Inferior parietal cortex (tissue), 1 donor: ENCODE measurements at regions not wholly inside any gene's neighbourhood (a gene's known extent, or its start where the extent isn't known, plus 50 kb on each side); places are given as distances from the start of the nearest gene placed in this dataset.

Experiments
- DNase-seq: peaks from one replicate; pipeline ENCODE4 v3.0.0-alpha.2; 2016; ENCODE audit errors: extremely low spot score

- DNase-seq = no peak
Measured at GRCh38 chr16:77553130-77553529, 118.3 kb upstream of the ADAMTS18 start.

DNA sequence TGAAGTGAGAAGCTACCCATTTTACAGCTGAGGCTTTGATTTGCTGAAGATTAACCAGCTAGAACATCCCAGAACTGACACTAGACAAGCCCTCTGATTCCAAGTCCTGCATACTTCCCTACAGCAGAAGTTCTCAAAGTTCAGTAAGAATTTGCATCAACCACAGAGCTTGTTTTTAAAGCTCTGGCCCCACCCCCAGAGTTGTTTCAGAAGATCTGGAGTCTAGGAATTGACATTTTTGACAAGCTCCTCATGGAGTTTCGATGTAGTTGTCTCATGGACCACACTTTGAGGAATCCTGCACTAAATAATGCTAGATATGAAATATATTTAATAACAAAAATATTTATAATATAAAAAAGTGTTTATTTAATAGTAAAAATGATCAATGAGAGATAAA, 120.3 kb upstream of the ADAMTS18 start:
- DNase-seq = no peak

DNA sequence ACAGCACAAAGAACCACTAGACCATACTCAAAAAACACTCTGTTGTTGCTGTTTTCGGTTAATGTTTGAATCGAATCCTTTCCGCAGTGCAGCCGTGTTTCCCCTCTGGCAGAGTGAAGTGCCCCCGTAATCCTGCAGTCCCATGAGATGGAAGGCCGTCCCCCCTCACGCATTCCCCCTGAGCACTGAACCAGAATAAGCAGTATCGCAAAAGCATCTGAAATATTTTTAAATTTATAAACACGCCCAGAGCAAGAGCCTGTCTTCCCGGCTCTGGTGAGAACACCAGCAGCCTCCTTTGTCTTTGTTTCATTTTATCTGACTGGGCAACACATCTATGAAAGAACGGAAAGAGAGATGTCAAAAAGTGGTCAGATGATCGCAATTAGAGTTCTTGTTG, 121.0 kb upstream of the ADAMTS18 start:
- DNase-seq = no peak

DNA sequence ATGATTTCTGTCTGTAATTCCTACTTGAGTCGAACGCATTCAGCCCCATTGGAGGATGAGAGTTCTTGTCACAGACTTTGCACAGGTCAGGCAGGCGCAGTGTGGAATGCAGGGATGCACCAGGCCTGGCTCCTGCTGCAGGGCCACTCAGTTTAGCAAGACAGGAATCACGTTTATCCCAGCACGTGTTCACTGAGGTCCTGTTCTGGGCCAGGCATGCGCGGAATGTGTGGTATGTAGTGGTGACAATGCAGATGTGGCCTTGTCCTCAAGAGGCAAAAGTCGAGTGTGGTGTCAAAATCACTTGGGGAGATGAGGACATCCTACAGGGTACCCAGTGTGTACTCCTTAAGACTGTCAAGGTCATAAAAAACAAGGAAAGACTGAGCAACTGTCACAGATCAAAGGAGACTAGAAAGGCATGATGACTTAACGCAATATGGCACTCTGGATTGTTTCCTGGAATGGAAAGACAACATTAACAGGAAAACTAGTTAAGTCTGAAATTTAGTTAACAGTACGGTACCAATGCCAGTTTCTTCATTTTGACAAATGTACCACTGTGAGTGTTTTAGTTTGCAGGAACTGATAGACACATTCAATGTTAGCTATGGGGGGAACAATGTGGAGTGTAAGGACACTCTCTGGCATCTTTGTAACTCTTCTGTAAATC, 121.5 kb upstream of the ADAMTS18 start:
- DNase-seq = no peak

GRCh38 chr16:77557385-77557784, 122.6 kb upstream of the ADAMTS18 start:
- DNase-seq = no peak

DNA sequence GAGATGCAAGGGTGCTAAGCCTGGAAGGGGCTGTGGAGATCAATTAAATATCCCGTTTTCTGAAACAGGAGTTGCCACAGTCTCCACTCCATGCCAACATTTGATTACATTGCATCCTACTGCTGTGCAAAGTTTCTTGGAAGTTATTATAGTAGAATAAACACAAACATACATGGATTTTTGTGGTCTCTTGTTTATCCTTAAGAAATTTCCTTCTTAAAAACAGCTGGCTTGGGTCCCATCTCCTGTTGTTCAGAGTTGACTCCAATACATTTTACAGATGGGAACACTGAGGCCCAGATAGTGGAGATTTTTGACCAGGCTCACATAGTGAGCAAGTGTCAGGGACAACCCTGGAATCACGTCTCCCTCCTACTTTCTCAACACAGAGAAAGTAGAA, 124.0 kb upstream of the ADAMTS18 start:
- no peak for DNase-seq

- no peak for DNase-seq
Measured at GRCh38 chr16:77562497-77562896, 127.7 kb upstream of the ADAMTS18 start.

DNA sequence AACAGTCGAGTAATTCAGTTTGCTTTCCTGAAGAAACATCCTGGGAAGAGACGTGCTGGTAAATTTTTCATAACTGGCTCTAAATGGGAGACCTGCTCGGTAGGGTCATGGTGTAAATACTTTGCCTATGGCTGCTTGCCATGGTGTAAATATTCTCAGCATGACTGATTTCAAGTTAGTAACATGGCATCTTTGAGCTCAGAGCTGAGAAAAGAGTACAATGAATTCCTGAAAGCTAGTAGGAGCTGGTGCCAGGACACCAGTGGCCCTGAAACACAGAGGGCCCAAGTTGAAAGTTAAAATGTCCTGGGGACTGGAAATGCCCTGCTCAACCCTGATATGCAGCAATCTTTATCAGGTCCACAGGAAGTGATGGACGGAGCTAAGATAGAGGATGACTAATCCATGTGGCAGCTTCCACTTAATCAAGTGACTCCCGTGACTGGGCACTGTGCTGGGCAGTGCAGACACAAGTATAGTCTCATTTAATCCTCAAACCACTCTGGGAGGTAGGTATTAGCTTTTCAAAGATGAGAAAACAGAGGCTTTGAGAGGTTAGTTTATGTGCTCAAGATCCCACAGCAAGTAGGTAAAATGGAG, 130.1 kb upstream of the ADAMTS18 start:
- no peak for DNase-seq

GRCh38 chr16:77569406-77569805, 134.6 kb upstream of the ADAMTS18 start:
- no peak for DNase-seq

- no peak for DNase-seq
Measured at GRCh38 chr16:77570574-77570973, 135.7 kb upstream of the ADAMTS18 start.

GRCh38 chr16:77571115-77571862, 136.5 kb upstream of the ADAMTS18 start:
- no peak for DNase-seq

GRCh38 chr16:77574867-77575624, 140.2 kb upstream of the ADAMTS18 start:
- no peak for DNase-seq

DNA sequence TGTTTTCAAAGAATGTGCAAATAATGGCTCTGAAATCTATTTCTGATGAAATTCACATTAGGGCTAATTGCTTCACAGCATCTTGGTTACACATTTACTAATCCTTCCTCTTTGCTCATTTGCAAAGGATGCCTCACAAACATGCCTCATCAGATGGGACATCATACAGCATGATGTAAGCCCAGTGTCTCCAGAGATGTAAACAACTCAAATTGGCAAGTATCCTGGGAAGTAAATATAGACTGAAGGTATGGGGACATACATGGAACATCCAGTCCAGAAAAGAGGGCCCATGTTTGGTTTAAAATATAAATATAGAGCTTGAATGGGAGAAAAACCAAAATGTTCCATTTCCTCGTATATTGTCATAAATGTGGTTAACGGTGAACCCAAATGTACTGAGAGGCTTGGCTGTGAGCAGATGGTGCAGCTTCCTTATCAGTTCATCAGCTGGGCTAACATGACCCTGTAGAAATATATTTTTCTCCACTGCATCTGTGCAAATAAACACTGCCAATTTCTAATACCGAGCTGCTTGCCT, 142.9 kb upstream of the NUDT7 start:
- no peak for DNase-seq

DNA sequence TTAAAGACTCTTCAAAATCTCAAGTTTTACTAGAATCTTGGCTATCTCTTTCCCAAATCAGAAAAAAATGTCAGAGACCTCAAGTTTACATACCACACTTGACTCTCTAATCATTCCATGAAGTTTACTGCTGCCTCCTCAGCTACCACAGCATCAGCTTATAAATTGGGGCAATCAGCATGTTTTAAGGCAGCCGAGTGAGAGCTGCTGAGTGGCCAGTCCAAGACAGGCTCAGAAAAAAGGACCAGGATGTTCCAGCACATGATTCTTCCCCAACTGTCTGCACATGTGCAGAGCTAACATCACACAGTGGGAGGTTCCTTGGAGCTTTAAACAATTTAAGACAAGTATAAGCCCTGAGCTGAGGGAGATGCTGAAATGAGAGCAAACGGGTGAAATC, 140.6 kb upstream of the NUDT7 start:
- no peak for DNase-seq

DNA sequence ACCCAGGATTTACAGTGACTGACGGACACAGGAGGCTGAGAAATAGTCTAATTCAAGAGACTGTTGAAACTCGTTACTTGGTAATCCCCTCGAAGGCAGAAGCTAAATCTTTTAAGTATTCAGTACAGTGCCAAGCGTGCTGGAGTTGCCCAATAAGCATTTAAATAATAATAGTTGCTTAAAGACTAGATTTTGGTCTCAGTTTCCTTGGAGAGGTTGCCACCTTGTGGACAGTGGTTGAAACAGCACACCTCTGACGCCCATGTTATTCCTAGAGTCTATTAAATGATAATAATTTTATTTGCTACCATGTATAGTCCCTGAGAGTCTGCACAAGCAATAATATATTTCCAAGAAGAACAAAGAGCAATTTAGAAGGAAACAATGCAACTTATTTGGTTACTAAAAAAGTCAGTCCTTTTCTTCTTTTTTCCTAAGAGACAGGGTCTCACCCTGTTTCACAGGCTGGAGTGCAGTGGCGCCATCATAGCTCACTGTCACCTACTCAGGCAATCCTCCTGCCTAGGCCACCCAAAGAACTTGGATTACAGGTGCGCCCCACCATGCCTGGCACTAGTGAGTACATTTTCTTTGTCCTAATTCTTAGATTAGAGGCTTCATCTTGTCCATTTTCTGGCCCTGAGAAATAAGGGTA, 138.0 kb upstream of the NUDT7 start:
- DNase-seq = peak; percentile 83

GRCh38 chr16:77585379-77586251, 136.7 kb upstream of the NUDT7 start:
- no peak for DNase-seq

DNA sequence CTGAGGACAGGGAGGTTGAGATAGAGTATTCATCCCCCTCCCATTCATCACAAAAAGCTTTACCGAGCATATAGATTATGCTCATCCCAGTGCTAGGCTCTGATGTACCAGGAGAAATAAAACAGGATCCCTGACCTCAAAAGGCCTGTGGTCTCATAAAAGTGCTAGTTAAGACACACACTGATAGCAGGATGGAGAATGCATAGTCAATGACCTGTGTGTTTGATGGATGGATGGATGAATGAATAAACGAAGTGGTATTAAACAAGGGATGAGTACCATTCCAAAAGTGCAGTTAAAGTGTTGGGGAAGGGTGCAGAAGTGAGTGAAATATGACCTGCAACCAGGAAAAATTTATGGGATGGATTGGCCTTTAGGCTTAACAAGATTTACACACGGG, 133.9 kb upstream of the NUDT7 start:
- DNase-seq = no peak

DNA sequence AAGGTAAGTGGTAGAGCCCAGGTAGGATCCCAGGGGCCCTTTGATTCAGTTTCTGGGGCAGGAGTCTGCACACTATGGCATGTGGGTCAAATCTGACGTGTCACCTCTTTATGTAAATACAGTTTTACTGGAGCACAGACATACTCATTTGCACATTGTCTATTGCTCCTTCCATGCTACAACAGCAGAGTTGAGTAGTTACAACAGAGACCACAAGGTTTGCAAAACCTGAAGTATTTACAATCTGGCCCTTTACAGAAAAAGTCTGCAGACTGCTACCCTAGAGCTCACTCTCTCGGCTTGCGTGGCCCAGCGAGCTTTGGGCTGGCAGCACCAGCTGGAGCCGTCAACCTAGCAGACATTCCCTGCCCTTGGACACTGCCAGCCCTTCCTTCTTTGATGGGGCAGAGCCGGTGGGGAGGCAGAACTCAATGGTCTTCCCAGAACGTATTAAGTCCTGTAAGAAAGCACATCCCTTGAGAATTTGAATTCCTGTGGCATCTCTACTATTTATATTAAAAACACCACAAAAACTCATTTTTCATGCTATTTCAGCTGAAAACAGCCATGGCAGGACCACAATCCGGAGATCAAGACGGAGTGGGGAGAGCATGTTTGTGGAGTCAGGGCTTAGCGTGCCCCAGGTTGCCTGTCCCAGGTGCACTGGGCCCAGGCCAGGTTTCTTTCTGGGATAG, 133.1 kb upstream of the NUDT7 start:
- DNase-seq = no peak

GRCh38 chr16:77590707-77591106, 131.6 kb upstream of the NUDT7 start:
- DNase-seq = no peak

GRCh38 chr16:77591347-77591746, 131.0 kb upstream of the NUDT7 start:
- no peak for DNase-seq
